Transverse colon (tissue), 4 donors: ENCODE measurements at regions not wholly inside any gene's neighbourhood (a gene's known extent, or its start where the extent isn't known, plus 50 kb on each side); places are given as distances from the start of the nearest gene placed in this dataset.
A peak's percentile ranks its signal among the peaks of the same experiment; 100 is the strongest.

Experiments
- CTCF ChIP-seq, 5 experiments: fragments of 200-600 bp in 3 of 5; fragments of 450-650 bp in 2 of 5; sonication (generic) in 3 of 5; IDR thresholded peaks; 1 replicate in 2 of 5; 2 replicates in 3 of 5; pipeline ENCODE4 v1.5.1; 2016 to 2017; ENCODE audit warnings: antibody characterized with exemption in 5 of 5, inconsistent platforms in 3 of 5, mild to moderate bottlenecking in 2 of 5, moderate library complexity in 1 of 5
- EP300 ChIP-seq: sonication (generic); formaldehyde crosslinking; IDR thresholded peaks from one replicate; pipeline ENCODE4 v1.6.1; 2017; ENCODE audit warnings: antibody characterized with exemption, low read depth
- POLR2A ChIP-seq: fragments of 450-650 bp; IDR thresholded peaks from one replicate; pipeline ENCODE4 v1.6.1; 2016; ENCODE audit warnings: antibody characterized with exemption, mild to moderate bottlenecking, moderate library complexity
- POLR2AphosphoS5 ChIP-seq, 3 donors: sonication (generic); formaldehyde crosslinking; IDR thresholded peaks; one replicate each; pipeline ENCODE4 v1.6.1; 2016; ENCODE audit warnings: antibody characterized with exemption in 3 of 3

- no peak for TF ChIP-seq POLR2A
- no peak for TF ChIP-seq EP300
- TF ChIP-seq CTCF (IDR thresholded peaks at IDR 0.05), result peak in 2 of 5 experiments; percentile 4 to 15
- TF ChIP-seq POLR2AphosphoS5 (IDR thresholded peaks at IDR 0.05), result no peak
Measured at GRCh38 chr1:91611483-91611917, 110.8 kb downstream of the CDC7 start.
